Sigmoid colon (tissue), 4 donors: ENCODE measurements at regions not wholly inside any gene's neighbourhood (a gene's known extent, or its start where the extent isn't known, plus 50 kb on each side); places are given as distances from the start of the nearest gene placed in this dataset.

Experiments
- POLR2A ChIP-seq, 2 donors: fragments of 450-650 bp; IDR thresholded peaks; one replicate each; pipeline ENCODE4 v1.6.1; 2016; ENCODE audit warnings: antibody characterized with exemption in 2 of 2, mild to moderate bottlenecking in 2 of 2, moderate library complexity in 2 of 2
- POLR2AphosphoS5 ChIP-seq, 4 donors: sonication (generic); formaldehyde crosslinking; IDR thresholded peaks; one replicate each; pipeline ENCODE4 v1.6.1; 2017; ENCODE audit warnings: antibody characterized with exemption in 4 of 4
- TF ChIP-seq, protein P1 (sequence below), 4 experiments: fragments of 450-650 bp in 3 of 4; fragments of 200-600 bp in 1 of 4; IDR thresholded peaks; one replicate each; pipeline ENCODE4 v1.5.1; 2016 to 2019; ENCODE audit warnings: antibody characterized with exemption in 4 of 4, mild to moderate bottlenecking in 3 of 4, moderate library complexity in 2 of 4

DNA sequence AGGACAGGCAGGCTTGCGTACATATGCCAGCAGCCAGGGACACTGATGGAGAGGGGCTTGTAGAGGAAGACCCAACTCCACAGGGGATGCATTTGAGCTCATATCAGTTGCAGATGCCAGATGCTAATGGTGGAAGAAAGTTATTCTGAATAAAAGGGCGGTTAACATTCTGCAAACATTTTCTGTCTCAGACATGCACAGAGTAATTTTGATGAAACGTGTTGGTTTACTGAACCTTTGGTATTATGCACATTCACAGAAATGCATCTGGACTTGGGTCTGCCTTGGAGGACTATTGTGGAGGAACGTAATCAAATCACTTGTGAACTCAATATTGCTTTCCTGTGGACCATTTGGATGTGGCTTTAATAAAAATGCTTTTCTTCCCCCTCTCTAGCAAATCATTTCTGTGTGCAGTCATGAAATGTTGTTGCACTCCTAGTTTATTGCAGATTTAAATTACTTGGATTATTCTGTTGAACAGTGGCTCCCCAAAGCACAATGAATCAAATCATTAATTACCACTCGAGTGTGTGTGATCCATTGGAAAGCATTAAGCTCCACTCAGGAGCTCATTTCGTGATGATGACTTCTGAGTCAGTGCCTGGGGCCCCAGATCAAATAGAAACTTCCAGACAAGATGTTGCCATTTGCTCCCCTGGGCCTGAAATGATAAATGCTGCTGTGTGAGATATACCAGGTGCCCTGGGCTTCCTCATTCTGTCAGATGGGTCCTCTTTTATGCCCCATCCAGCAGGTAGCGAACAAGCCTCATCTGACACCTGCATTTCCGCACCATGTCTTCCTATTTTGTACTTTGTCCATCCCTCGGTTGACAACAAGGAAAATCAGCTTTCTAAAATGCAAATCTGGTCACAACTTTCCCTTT is 697.0 kb upstream of the HS6ST1 start:
- TF ChIP-seq, protein P1, sequence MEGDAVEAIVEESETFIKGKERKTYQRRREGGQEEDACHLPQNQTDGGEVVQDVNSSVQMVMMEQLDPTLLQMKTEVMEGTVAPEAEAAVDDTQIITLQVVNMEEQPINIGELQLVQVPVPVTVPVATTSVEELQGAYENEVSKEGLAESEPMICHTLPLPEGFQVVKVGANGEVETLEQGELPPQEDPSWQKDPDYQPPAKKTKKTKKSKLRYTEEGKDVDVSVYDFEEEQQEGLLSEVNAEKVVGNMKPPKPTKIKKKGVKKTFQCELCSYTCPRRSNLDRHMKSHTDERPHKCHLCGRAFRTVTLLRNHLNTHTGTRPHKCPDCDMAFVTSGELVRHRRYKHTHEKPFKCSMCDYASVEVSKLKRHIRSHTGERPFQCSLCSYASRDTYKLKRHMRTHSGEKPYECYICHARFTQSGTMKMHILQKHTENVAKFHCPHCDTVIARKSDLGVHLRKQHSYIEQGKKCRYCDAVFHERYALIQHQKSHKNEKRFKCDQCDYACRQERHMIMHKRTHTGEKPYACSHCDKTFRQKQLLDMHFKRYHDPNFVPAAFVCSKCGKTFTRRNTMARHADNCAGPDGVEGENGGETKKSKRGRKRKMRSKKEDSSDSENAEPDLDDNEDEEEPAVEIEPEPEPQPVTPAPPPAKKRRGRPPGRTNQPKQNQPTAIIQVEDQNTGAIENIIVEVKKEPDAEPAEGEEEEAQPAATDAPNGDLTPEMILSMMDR (IDR thresholded peaks at IDR 0.05), result no peak
- TF ChIP-seq POLR2A (IDR thresholded peaks at IDR 0.05), result no peak
- TF ChIP-seq POLR2AphosphoS5 (IDR thresholded peaks at IDR 0.05), result no peak
